ENCODE measurements at regions not wholly inside any gene's neighbourhood (a gene's known extent, or its start where the extent isn't known, plus 50 kb on each side); places are given as distances from the start of the nearest gene placed in this dataset.

- no peak for DNase-seq (ENCODE audit: low read depth, low spot score)
- no peak overlapping the region for H3K4me3 ChIP-seq (ENCODE audit: low read depth, low read length)
- H3K27me3 ChIP-seq (ENCODE audit: control insufficient read depth, insufficient read depth, low read length) = no peaks in the 10 kb centered on the region
- TF ChIP-seq CTCF (IDR thresholded peaks at IDR 0.05; ENCODE audit: low read depth, low read length) = no peak
- H3K9me3 ChIP-seq (ENCODE audit: control insufficient read depth, insufficient read depth, low read length) = no peaks in the 10 kb centered on the region
- CTCF ChIA-PET = interaction anchor here (1.2 kb wide), 1 partner anchor 1529 kb away, joined by 4 read pairs; no protein-coding TSS in a partner anchor
- POLR2A ChIA-PET = no interaction called here
- no peak overlapping the region for H3K27ac ChIP-seq (ENCODE audit: low read depth, low read length)
Measured at GRCh38 chr17:72295916-72296315, 175.1 kb downstream of the SOX9 start.

- Histone ChIP-seq H3K4me3 (ENCODE audit: low read depth, low read length) (no peak overlapping the region), H3K27me3 (ENCODE audit: control insufficient read depth, insufficient read depth, low read length) (no peaks in the 10 kb centered on the region), H3K9me3 (ENCODE audit: control insufficient read depth, insufficient read depth, low read length) (no peaks in the 10 kb centered on the region), H3K27ac (ENCODE audit: low read depth, low read length) (no peak overlapping the region)
- DNase-seq (ENCODE audit: low read depth, low spot score) = no peak
- ChIA-PET POLR2A (no interaction called here), CTCF (interaction anchor here (1.2 kb wide), 1 partner anchor 1529 kb away, joined by 4 read pairs; no protein-coding TSS in a partner anchor)
- no peak for TF ChIP-seq CTCF (IDR thresholded peaks at IDR 0.05; ENCODE audit: low read depth, low read length)
Measured at GRCh38 chr17:72296456-72296855, 175.6 kb downstream of the SOX9 start.

GRCh38 chr17:72297326-72298115 lies 176.7 kb downstream of the SOX9 start:
- CTCF ChIA-PET = no interaction called here
- no peak for TF ChIP-seq CTCF (IDR thresholded peaks at IDR 0.05; ENCODE audit: low read depth, low read length)
- Histone ChIP-seq H3K4me3 (ENCODE audit: low read depth, low read length) (no peak overlapping the region), H3K27me3 (ENCODE audit: control insufficient read depth, insufficient read depth, low read length) (no peaks in the 10 kb centered on the region), H3K27ac (ENCODE audit: low read depth, low read length) (no peak overlapping the region), H3K9me3 (ENCODE audit: control insufficient read depth, insufficient read depth, low read length) (no peaks in the 10 kb centered on the region)
- POLR2A ChIA-PET = no interaction called here
- no peak for DNase-seq (ENCODE audit: low read depth, low spot score)

- POLR2A ChIA-PET = no interaction called here
- Histone ChIP-seq H3K4me3 (ENCODE audit: low read depth, low read length) (no peak overlapping the region), H3K27me3 (ENCODE audit: control insufficient read depth, insufficient read depth, low read length) (no peaks in the 10 kb centered on the region), H3K9me3 (ENCODE audit: control insufficient read depth, insufficient read depth, low read length) (no peaks in the 10 kb centered on the region), H3K27ac (ENCODE audit: low read depth, low read length) (no peak overlapping the region)
- TF ChIP-seq CTCF (IDR thresholded peaks at IDR 0.05; ENCODE audit: low read depth, low read length) = no peak
- CTCF ChIA-PET = interaction anchor here (0.6 to 1.0 kb wide), 3 partner anchors 13 to 177 kb away, joined by 3 to 5 read pairs (median 4); no protein-coding TSS in a partner anchor
- no peak for DNase-seq (ENCODE audit: low read depth, low spot score)
Measured at GRCh38 chr17:72299100-72299499, 178.3 kb downstream of the SOX9 start.

GRCh38 chr17:72299592-72299991 lies 178.8 kb downstream of the SOX9 start:
- no peak overlapping the region for H3K27ac ChIP-seq (ENCODE audit: low read depth, low read length)
- H3K27me3 ChIP-seq (ENCODE audit: control insufficient read depth, insufficient read depth, low read length) = no peaks in the 10 kb centered on the region
- no peak for TF ChIP-seq CTCF (IDR thresholded peaks at IDR 0.05; ENCODE audit: low read depth, low read length)
- ChIA-PET POLR2A (no interaction called here), CTCF (interaction anchor here (0.7 to 1.0 kb wide), 2 partner anchors 13 to 88 kb away, joined by 3 to 5 read pairs; no protein-coding TSS in a partner anchor)
- H3K4me3 ChIP-seq (ENCODE audit: low read depth, low read length) = no peak overlapping the region
- no peaks in the 10 kb centered on the region for H3K9me3 ChIP-seq (ENCODE audit: control insufficient read depth, insufficient read depth, low read length)
- DNase-seq (ENCODE audit: low read depth, low spot score) = no peak
